ENCODE measurements at regions not wholly inside any gene's neighbourhood (a gene's known extent, or its start where the extent isn't known, plus 50 kb on each side); places are given as distances from the start of the nearest gene placed in this dataset.
"Not testable (repeated sequence)": the region's sequence is repeated elsewhere in the genome, so short reads cannot be mapped to it uniquely, and the experiment has no call there.

DNA sequence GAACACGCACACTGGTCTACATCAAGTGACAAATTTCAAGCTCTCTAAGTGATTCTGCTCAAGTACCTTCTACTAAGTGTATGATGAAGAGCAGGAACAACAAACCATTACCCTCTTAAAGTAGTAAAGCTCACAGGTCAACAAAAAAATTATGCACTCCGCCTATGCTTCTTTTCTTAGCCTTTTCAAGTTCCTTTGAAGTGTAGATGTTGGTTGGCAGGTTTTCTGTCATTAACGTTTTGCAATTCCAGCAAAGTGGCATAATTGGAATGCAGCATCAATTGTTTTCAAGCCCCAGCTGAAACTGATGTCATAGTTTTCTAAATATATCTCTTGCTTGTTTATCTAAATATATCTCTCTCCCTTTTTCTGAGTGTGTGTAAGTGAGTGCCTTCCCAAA lies 396.9 kb upstream of the EYS start:
- DNase-seq (ENCODE audit: low read depth, low spot score): no peak
- in situ Hi-C loops (cut with HindIII; ENCODE audit: low sequenced_read_pairs): no loop called here

DNA sequence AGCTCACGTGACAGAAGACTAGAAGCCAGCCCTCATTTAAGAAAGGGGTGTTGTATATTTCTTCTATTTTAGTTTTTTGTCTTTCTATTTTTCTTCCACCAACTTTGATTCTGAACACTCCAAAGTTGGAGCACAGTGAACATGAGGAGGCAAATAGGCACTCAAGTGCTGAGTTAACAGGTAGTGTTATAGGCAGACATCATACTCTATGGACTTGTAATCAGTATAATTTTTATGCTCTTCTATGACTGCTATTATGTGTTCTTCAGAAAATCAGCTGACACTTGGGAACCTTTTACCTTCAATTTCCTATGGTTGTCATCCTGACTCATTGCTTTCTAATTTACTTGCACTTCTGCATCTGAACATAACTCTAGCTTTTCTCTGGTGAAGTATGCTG lies 396.3 kb upstream of the EYS start:
- TF ChIP-seq CTCF (IDR thresholded peaks at IDR 0.05; ENCODE audit: low read depth, low read length): no peak
- H3K4me3 ChIP-seq (ENCODE audit: low read depth, low read length): no peak overlapping the region
- in situ Hi-C loops (cut with HindIII; ENCODE audit: low sequenced_read_pairs): no loop called here
- DNase-seq (ENCODE audit: low read depth, low spot score): no peak

More for the DNA sequence above, 396.9 kb upstream of the EYS start:
- no peak overlapping the region for H3K4me3 ChIP-seq (ENCODE audit: low read depth, low read length)
- TF ChIP-seq CTCF (IDR thresholded peaks at IDR 0.05; ENCODE audit: low read depth, low read length): no peak

DNA sequence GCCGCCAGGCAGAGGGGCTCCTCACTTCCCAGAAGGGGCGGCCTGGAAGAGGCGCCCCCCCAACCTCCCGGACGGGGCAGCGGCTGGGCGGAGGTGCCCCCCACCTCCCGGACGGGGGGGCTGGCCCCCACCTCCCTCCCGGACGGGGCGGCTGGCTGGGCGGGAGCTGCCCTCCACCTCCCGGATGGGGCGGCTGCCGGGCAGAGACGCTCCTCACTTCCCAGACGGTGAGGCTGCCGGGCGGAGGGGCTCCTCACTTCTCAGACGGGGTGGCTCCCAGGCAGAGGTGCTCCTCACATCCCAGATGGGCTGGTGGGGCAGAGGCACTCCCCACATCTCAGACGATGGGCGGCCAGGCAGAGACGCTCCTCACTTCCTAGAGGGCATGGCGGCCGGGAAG lies 389.7 kb upstream of the EYS start:
- in situ Hi-C loops (cut with HindIII; ENCODE audit: low sequenced_read_pairs): no loop called here
- H3K4me3 ChIP-seq (ENCODE audit: low read depth, low read length): no peak overlapping the region
- TF ChIP-seq CTCF (IDR thresholded peaks at IDR 0.05; ENCODE audit: low read depth, low read length): no peak
- no peak for DNase-seq (ENCODE audit: low read depth, low spot score)

GRCh38 chr6:66094615-66095014 lies 387.6 kb upstream of the EYS start:
- in situ Hi-C loops (cut with HindIII; ENCODE audit: low sequenced_read_pairs): no loop called here
- no peak for TF ChIP-seq CTCF (IDR thresholded peaks at IDR 0.05; ENCODE audit: low read depth, low read length)
- H3K4me3 ChIP-seq (ENCODE audit: low read depth, low read length): no peak overlapping the region
- no peak for DNase-seq (ENCODE audit: low read depth, low spot score)

GRCh38 chr6:66092306-66092705 lies 385.3 kb upstream of the EYS start:
- H3K4me3 ChIP-seq (ENCODE audit: low read depth, low read length); in situ Hi-C loops (cut with HindIII; ENCODE audit: low sequenced_read_pairs); DNase-seq (ENCODE audit: low read depth, low spot score): not testable (repeated sequence)

DNA sequence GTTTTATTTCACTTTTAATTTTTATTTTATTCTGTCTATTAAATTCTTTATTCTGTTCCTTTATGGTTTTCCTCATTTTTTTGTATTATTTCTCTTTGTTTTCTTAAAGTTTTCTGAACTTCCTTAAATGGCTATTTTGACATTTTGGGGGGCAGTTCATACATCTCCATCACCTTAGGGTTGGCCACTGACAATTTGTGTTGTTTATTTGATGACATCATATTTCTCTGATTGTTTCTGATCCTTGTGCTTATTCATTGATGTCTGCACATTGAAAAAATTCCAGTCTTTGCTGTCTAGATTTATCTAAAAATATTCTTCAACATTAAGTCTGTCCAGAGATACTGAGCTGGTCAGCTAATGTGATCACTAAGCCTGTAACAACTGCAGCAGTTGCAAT lies 379.5 kb upstream of the EYS start:
- no peak for DNase-seq (ENCODE audit: low read depth, low spot score)
- H3K4me3 ChIP-seq (ENCODE audit: low read depth, low read length): no peak overlapping the region
- TF ChIP-seq CTCF (IDR thresholded peaks at IDR 0.05; ENCODE audit: low read depth, low read length): no peak
- in situ Hi-C loops (cut with HindIII; ENCODE audit: low sequenced_read_pairs): no loop called here

DNA sequence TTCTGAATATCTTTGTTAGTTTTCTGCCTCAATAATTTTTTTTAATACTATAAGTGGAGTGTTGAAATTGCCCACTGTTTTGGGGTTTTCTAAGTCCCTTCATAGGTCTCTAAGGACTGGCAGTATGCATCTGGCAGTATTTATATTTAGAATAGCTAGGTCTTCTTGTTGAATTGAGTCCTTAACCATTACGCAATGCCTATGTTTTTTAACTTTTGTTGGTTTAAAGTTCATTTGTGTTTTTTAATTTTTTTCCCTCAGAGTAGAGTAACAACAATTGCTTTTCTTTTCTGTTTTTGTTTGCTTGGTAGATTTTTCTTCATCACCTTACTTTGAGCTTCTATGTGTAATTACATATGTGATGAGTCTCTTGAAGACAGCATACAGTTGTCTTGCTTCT lies 375.9 kb upstream of the EYS start:
- TF ChIP-seq CTCF (IDR thresholded peaks at IDR 0.05; ENCODE audit: low read depth, low read length): no peak
- in situ Hi-C loops (cut with HindIII; ENCODE audit: low sequenced_read_pairs): no loop called here
- no peak for DNase-seq (ENCODE audit: low read depth, low spot score)
- no peak overlapping the region for H3K4me3 ChIP-seq (ENCODE audit: low read depth, low read length)

Measured in astrocyte of the spinal cord (primary cell).